Adrenal gland (tissue), 5 donors: ENCODE measurements at regions not wholly inside any gene's neighbourhood (a gene's known extent, or its start where the extent isn't known, plus 50 kb on each side); places are given as distances from the start of the nearest gene placed in this dataset.

Experiments used
- POLR2A ChIP-seq, 2 donors: fragments of 450-650 bp; IDR thresholded peaks; one replicate each; pipeline ENCODE4 v1.6.1; 2017; ENCODE audit warnings: antibody characterized with exemption in 2 of 2, mild to moderate bottlenecking in 2 of 2, moderate library complexity in 1 of 2
- TF ChIP-seq, protein P1 (sequence below), 6 experiments: fragments of 450-650 bp in 4 of 6; fragments of 200-600 bp in 2 of 6; sonication (generic) in 1 of 6; IDR thresholded peaks; 1 replicate in 5 of 6; 2 replicates in 1 of 6; pipeline versions ENCODE4 v1.5.1 to v1.8.0; 2016 to 2021; ENCODE audit warnings: antibody characterized with exemption in 6 of 6, mild to moderate bottlenecking in 2 of 6, moderate library complexity in 1 of 6
- donor health status: DM: no; HTN: no; CAD: no.

DNA sequence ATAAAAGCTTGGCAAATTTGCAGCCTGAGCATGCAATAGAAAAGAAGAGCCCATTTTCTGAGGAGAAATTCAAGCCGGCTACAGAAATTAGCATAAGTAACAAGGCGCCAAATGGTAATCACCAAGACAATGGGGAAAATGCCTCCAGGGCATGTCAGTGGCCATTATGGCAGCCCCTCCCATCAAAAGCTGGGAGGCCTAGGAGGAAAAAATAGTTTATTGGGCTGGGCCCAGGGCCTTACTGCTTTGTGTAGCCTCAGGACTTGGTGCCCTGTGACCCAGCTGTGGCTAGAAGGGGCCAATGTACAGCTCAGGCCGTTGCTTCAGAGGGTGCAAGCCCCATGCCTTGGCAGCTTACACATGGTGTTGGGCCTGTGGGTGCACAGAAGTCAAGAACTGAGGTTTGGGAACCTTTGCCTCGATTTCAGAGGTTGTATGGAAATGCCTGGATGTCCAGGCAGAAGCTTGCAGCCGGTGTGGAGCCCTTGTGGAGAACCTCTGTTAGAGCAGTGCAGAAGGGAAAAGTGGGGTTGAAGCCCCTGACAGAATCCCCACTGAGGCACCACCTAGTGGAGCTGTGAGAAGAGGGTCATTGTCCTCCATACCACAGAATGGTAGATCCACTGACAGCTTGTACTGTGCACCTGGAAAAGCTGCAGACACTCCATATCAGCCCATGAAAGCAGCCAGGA is 328.5 kb upstream of the MAP3K7 start:
- TF ChIP-seq, protein P1, sequence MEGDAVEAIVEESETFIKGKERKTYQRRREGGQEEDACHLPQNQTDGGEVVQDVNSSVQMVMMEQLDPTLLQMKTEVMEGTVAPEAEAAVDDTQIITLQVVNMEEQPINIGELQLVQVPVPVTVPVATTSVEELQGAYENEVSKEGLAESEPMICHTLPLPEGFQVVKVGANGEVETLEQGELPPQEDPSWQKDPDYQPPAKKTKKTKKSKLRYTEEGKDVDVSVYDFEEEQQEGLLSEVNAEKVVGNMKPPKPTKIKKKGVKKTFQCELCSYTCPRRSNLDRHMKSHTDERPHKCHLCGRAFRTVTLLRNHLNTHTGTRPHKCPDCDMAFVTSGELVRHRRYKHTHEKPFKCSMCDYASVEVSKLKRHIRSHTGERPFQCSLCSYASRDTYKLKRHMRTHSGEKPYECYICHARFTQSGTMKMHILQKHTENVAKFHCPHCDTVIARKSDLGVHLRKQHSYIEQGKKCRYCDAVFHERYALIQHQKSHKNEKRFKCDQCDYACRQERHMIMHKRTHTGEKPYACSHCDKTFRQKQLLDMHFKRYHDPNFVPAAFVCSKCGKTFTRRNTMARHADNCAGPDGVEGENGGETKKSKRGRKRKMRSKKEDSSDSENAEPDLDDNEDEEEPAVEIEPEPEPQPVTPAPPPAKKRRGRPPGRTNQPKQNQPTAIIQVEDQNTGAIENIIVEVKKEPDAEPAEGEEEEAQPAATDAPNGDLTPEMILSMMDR (IDR thresholded peaks at IDR 0.05) = no peak
- TF ChIP-seq POLR2A (IDR thresholded peaks at IDR 0.05) = no peak
